Breast epithelium (tissue), 3 donors: ENCODE measurements at regions not wholly inside any gene's neighbourhood (a gene's known extent, or its start where the extent isn't known, plus 50 kb on each side); places are given as distances from the start of the nearest gene placed in this dataset.

ENCODE experiments used
- CTCF ChIP-seq, 3 donors: fragments of 450-650 bp; IDR thresholded peaks; one replicate each; pipeline ENCODE4 v1.5.1; 2016 to 2017; ENCODE audit warnings: antibody characterized with exemption in 3 of 3, mild to moderate bottlenecking in 3 of 3, moderate library complexity in 3 of 3
- POLR2A ChIP-seq: fragments of 450-650 bp; IDR thresholded peaks from one replicate; pipeline ENCODE4 v1.6.1; 2016; ENCODE audit warnings: antibody characterized with exemption, mild to moderate bottlenecking, moderate library complexity

GRCh38 chr12:46628176-46628575, 197.6 kb downstream of the SLC38A4 start:
- no peak for TF ChIP-seq CTCF (IDR thresholded peaks at IDR 0.05)
- no peak for TF ChIP-seq POLR2A
